DMS79 (cell line): ENCODE measurements at regions not wholly inside any gene's neighbourhood (a gene's known extent, or its start where the extent isn't known, plus 50 kb on each side); places are given as distances from the start of the nearest gene placed in this dataset.

Experiments used
- DNase-seq: peaks from one replicate; lab custom pipeline; 2025; lab: John Stamatoyannopoulos, UW

DNA sequence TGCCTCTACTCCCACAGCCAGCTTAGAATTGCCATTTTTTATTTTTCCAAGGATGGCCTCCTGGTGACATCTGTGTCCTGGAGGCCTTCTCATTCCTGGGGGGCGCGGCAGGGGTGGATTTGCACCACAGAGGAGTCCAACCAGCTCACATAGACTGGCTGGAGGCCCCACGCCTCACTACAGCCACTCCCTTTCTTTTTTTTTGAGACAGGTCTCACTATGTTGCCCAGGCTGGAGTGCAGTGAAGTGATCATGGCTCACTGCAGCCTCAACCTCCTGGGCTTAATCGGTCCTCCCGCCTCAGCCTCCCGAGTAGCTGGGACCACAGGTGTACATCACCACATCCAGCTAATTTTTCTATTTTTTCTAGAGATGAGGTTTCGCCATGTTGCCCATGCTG is 57.6 kb upstream of the DOCK1 start:
- DNase-seq: no peak

DNA sequence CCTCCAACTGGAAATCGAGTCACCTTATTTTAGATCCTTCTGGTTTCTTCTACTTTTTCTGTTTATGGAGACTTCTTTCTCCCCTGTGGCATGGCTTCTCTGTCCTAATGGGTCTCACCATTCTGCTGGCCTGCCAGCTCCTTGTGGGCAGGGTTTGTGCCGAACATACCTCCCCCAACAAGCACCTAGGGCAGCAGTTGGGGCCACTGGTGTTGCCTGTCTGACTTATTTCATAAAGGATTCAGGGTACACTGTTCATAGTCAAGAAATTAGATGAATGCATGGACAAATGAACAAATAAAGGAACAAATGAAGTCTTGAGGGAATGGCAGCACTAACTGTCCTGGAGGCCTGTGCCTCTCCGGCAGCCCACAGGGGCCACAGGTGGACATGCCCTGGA is 55.6 kb upstream of the DOCK1 start:
- DNase-seq: no peak

DNA sequence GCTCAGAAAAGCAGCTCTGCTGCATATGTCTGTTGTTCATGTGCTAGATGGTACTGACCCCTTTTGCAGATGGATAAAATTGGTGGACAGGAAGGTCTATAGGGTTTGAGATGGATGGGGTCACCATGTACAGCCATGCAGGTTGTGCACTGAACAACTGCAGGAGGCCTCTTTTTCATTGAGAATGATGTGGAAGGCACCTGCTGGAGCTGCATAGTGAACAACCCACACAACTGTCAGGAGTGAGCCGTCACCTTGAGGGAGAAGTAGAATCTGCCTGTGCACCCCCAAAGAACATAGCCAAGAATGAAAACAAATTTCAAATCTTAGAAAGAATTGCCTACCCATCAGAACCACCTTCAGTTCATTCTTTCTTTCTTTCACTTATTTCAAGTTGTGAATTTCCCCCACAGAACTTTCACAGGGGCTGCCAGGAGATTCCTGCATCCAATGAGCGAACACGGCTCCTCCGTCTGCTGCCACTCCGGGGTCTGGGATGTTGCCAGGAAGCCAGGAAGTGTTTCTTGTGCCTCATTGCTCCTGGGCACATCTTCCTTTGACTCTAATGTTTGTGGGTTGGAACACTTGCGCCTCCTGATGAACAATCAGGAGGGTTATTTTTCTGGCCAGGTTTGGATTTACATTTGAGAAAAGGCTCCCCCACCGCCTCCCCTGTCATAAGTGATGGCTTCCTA is 53.7 kb upstream of the DOCK1 start:
- DNase-seq: no peak

DNA sequence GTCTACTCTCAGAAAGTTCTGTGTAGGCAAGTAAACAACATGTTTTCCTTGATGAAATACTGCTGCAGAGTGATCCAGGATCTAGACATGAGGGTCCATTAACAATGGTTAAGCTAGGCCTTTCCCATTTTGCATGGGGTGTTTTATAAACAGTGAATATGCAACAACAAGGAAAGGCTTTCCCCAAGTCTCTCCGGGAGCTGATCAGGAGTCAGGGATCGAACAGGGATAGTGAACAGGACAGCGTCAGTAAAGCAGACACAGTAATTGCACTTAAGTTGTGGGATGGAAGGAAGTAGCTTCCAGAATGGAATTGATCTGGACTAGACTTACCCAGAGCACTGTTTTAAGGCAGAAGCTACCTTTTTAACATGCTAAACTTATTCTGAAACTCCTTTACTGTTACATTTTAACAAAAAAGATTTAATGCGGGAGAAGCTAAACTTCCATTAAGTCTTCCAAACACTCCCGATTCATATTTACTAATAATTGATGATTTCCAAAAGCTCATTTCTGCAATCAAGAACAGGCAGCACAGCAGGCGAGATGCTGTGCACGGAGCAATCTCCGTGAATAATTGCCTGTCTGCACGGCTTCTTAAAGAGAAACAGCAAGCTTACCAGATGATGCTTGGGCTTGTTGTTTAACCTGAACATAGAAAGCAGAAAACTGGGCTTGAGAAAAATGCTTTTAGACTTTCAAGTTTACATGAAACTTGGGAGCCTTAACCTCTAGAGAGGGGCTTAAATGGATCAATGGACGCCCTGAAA is 50.3 kb upstream of the DOCK1 start:
- DNase-seq: no peak
